ENCODE measurements at regions not wholly inside any gene's neighbourhood (a gene's known extent, or its start where the extent isn't known, plus 50 kb on each side); places are given as distances from the start of the nearest gene placed in this dataset.

DNA sequence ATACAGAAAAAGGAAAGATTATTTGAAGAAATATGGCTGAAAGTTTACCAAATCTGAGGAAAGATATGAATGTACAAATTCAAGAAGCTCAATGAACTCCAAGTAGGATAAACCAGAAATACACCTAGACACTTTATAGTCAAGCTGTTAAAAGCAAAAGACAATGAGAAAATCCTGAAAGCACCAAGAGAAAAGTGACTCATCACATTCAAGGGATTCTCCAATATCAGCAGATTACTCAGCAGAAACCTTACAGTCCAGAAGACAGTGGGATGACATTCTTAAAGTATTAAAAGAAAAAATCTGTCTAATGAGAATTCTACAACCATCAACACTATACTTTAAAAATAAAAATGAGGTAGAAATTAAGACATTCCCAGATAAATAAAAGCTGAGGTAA, 223.8 kb upstream of the ZCCHC13 start:
- DNase-seq (ENCODE audit: low read depth in 1 of 2, low spot score in 1 of 2), result no peak
- TF ChIP-seq, protein P1, sequence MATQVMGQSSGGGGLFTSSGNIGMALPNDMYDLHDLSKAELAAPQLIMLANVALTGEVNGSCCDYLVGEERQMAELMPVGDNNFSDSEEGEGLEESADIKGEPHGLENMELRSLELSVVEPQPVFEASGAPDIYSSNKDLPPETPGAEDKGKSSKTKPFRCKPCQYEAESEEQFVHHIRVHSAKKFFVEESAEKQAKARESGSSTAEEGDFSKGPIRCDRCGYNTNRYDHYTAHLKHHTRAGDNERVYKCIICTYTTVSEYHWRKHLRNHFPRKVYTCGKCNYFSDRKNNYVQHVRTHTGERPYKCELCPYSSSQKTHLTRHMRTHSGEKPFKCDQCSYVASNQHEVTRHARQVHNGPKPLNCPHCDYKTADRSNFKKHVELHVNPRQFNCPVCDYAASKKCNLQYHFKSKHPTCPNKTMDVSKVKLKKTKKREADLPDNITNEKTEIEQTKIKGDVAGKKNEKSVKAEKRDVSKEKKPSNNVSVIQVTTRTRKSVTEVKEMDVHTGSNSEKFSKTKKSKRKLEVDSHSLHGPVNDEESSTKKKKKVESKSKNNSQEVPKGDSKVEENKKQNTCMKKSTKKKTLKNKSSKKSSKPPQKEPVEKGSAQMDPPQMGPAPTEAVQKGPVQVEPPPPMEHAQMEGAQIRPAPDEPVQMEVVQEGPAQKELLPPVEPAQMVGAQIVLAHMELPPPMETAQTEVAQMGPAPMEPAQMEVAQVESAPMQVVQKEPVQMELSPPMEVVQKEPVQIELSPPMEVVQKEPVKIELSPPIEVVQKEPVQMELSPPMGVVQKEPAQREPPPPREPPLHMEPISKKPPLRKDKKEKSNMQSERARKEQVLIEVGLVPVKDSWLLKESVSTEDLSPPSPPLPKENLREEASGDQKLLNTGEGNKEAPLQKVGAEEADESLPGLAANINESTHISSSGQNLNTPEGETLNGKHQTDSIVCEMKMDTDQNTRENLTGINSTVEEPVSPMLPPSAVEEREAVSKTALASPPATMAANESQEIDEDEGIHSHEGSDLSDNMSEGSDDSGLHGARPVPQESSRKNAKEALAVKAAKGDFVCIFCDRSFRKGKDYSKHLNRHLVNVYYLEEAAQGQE (IDR thresholded peaks at IDR 0.05; ENCODE audit: insufficient replicate concordance, low read depth), result no peak
- TF ChIP-seq CTCF (IDR thresholded peaks at IDR 0.05; ENCODE audit: insufficient read depth, low read length) (no peak), POLR2AphosphoS5 (IDR thresholded peaks at IDR 0.05; ENCODE audit: low read depth) (no peak), GABPA (IDR thresholded peaks at IDR 0.05; ENCODE audit: low read depth) (no peak), SPI1 (IDR thresholded peaks at IDR 0.05; ENCODE audit: borderline replicate concordance, low read depth) (no peak)
- Histone ChIP-seq H3K27ac (replicated peaks) (no peak overlapping the region), H3K27me3 (ENCODE audit: insufficient read depth, poor library complexity, severe bottlenecking) (no peaks in the 10 kb centered on the region), H3K4me3 (replicated peaks; ENCODE audit: insufficient read depth, low read length) (no peak overlapping the region)

DNA sequence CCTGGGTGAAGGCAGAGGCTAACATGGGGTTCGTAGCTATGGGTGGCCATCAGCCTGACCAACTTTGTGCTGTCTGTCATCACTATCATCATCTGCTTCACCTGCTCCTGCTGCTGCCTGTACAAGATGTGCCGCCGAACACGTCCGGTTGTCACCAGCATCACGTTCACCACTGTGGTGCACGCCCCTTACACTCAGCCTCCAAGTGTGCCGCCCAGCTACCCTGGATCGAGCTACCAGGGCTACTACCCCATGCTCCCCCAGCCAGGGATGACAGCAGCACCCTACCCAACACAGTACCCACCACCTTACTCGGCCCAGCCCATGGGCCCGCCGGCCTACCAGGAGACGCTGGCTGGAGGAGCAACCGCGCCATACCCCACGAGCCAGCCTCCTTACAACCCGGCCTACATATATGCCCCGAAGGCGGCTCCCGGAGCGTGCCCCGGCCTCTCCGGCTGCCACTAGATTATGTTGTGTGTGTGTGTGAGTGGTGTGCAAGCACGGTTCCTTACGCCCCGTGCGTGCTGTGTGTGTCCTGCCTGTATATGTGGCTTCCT, 213.4 kb upstream of the XIST start:
- no peak for DNase-seq (ENCODE audit: low read depth in 1 of 2, low spot score in 1 of 2)

DNA sequence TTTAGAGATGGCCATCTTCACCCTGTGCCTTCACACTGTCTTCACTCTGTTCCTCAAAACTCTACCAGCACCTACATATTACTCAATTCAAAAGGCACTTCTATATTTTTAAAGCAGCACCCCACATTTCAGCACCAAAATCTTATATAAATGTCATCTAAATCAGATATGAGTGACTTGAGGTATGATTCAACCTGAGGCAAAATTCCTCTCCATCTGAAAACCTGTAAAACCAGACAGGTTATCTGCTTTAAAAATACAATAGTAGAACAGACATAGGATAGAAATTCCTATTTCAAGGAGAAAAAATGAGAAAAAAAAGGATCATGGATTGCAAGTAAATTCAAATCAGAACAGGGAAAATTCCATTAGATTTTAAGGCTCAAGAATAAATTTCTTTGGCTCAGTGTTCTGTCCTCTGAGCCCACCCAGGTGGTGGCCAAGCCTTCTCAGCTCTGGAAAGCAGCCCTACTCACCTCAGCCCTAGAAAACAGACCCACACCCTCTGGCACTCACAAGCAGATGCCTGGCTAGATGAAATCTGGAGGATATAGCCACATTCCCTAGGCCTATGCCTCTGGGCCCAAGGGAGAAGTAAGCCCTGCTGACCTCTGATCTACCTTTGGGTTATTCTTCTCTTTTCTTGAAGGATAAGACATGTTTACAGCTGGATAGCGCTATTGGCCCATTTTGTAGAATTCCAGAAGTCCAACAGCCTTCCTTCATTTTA, 211.1 kb upstream of the XIST start:
- Histone ChIP-seq H3K27ac (replicated peaks) (no peak overlapping the region), H3K27me3 (ENCODE audit: insufficient read depth, poor library complexity, severe bottlenecking) (no peaks in the 10 kb centered on the region), H3K4me3 (replicated peaks; ENCODE audit: insufficient read depth, low read length) (no peak overlapping the region)
- DNase-seq (ENCODE audit: low read depth in 1 of 2, low spot score in 1 of 2), result no peak
- no peak for TF ChIP-seq CTCF (IDR thresholded peaks at IDR 0.05; ENCODE audit: insufficient read depth, low read length)

More for the DNA sequence above, 213.4 kb upstream of the XIST start:
- TF ChIP-seq, protein P1 (IDR thresholded peaks at IDR 0.05; ENCODE audit: insufficient replicate concordance, low read depth), result no peak
- TF ChIP-seq SPI1 (IDR thresholded peaks at IDR 0.05; ENCODE audit: borderline replicate concordance, low read depth), result no peak
- no peak for TF ChIP-seq GABPA (IDR thresholded peaks at IDR 0.05; ENCODE audit: low read depth)
- no peak for TF ChIP-seq POLR2AphosphoS5 (IDR thresholded peaks at IDR 0.05; ENCODE audit: low read depth)
- no peak overlapping the region for H3K27ac ChIP-seq (replicated peaks)
- H3K4me3 ChIP-seq (replicated peaks; ENCODE audit: insufficient read depth, low read length), result no peak overlapping the region
- no peaks in the 10 kb centered on the region for H3K27me3 ChIP-seq (ENCODE audit: insufficient read depth, poor library complexity, severe bottlenecking)

GRCh38 chrX:74061879-74062278, 209.4 kb upstream of the XIST start:
- Histone ChIP-seq H3K27me3 (ENCODE audit: insufficient read depth, poor library complexity, severe bottlenecking) (no peaks in the 10 kb centered on the region), H3K27ac (replicated peaks) (no peak overlapping the region), H3K4me3 (replicated peaks; ENCODE audit: insufficient read depth, low read length) (no peak overlapping the region)
- no peak for TF ChIP-seq SPI1 (IDR thresholded peaks at IDR 0.05; ENCODE audit: borderline replicate concordance, low read depth)
- no peak for TF ChIP-seq CTCF (IDR thresholded peaks at IDR 0.05; ENCODE audit: insufficient read depth, low read length)
- TF ChIP-seq, protein P1 (IDR thresholded peaks at IDR 0.05; ENCODE audit: insufficient replicate concordance, low read depth), result no peak
- no peak for TF ChIP-seq POLR2AphosphoS5 (IDR thresholded peaks at IDR 0.05; ENCODE audit: low read depth)
- no peak for TF ChIP-seq GABPA (IDR thresholded peaks at IDR 0.05; ENCODE audit: low read depth)
- no peak for DNase-seq (ENCODE audit: low read depth in 1 of 2, low spot score in 1 of 2)
